Activated B cell treated with CpG ODN at 0.5 μM for 24 hours (primary cell): ENCODE measurements at regions not wholly inside any gene's neighbourhood (a gene's known extent, or its start where the extent isn't known, plus 50 kb on each side); places are given as distances from the start of the nearest gene placed in this dataset.

Experiments used
- ATAC-seq: fragments of 200-7000 bp; cut with Tn5 transposase; one replicate; pipeline ENCODE4 v1.10.0; 2021; ENCODE audit warnings: low read depth, mild to moderate bottlenecking, moderate library complexity
- CTCF ChIA-PET: fragments of 350-600 bp; sonication (Branson Sonifier 250); formaldehyde crosslinking; loops from one replicate; lab custom pipeline; 2021; ENCODE audit warnings: antibody characterized with exemption; lab: Charles Lee
- POLR2A ChIA-PET: fragments of 350-600 bp; sonication (Branson Sonifier 250); formaldehyde crosslinking; loops from one replicate; lab custom pipeline; 2021; ENCODE audit warnings: antibody characterized with exemption; lab: Charles Lee
- DNase-seq: peaks from one replicate; pipeline ENCODE4 v3.0.0; 2022
- H3K27ac Mint-ChIP-seq: one replicate; pipeline ENCODE4 v1.8.0; 2020; ENCODE audit warnings: mixed read lengths
- H3K27me3 Mint-ChIP-seq: one replicate; pipeline ENCODE4 v1.8.0; 2021; ENCODE audit warnings: mixed read lengths
- H3K36me3 Mint-ChIP-seq: one replicate; pipeline ENCODE4 v1.8.0; 2021; ENCODE audit warnings: low read depth, mixed read lengths
- H3K4me1 Mint-ChIP-seq: one replicate; pipeline ENCODE4 v1.8.0; 2021; ENCODE audit warnings: mixed read lengths
- H3K4me3 Mint-ChIP-seq: one replicate; pipeline ENCODE4 v1.8.0; 2020; ENCODE audit warnings: mild to moderate bottlenecking, mixed read lengths
- H3K9me3 Mint-ChIP-seq: one replicate; pipeline ENCODE4 v1.8.0; 2020; ENCODE audit warnings: mixed read lengths
- CTCF ChIP-seq: fragments of 200-600 bp; IDR thresholded peaks from one replicate; pipeline ENCODE4 v1.8.0; 2022; ENCODE audit warnings: antibody characterized with exemption, mild to moderate bottlenecking
- intact Hi-C: fragments of 100-400 bp; cut with micrococcal nuclease; formaldehyde crosslinking; loops from one replicate; pipeline ENCODE4 v1.15.1; 2024

GRCh38 chr4:121266982-121267381, 102.9 kb upstream of the TNIP3 start:
- ATAC-seq (no peak), DNase-seq (no peak)
- H3K36me3 Mint-ChIP-seq, result no peaks in the 10 kb centered on the region
- H3K27ac Mint-ChIP-seq, result no peak overlapping the region
- H3K4me3 Mint-ChIP-seq, result no peak overlapping the region
- TF ChIP-seq CTCF, result no peak
- POLR2A ChIA-PET, result no interaction called here
- CTCF ChIA-PET, result interaction anchor here (1.0 kb wide), 1 partner anchor 15 kb away, joined by 3 read pairs; no protein-coding TSS in a partner anchor
- H3K9me3 Mint-ChIP-seq, result no peaks in the 10 kb centered on the region
- intact Hi-C loops, result no loop called here
- H3K4me1 Mint-ChIP-seq, result no peaks in the 10 kb centered on the region
- H3K27me3 Mint-ChIP-seq, result no peaks in the 10 kb centered on the region

GRCh38 chr4:121256887-121257466, 92.9 kb upstream of the TNIP3 start:
- Mint-ChIP-seq H3K27ac (no peak overlapping the region), H3K27me3 (no peaks in the 10 kb centered on the region), H3K4me1 (no peaks in the 10 kb centered on the region), H3K36me3 (no peaks in the 10 kb centered on the region), H3K4me3 (no peak overlapping the region), H3K9me3 (no peaks in the 10 kb centered on the region)
- ATAC-seq (no peak), DNase-seq (no peak)
- ChIA-PET CTCF (interaction anchor here (1.5 kb wide), 1 partner anchor 64 kb away, joined by 5 read pairs; no protein-coding TSS in a partner anchor), POLR2A (no interaction called here)
- no peak for TF ChIP-seq CTCF
- intact Hi-C loops, result no loop called here

GRCh38 chr4:121255986-121256750, 92.0 kb upstream of the TNIP3 start:
- H3K4me3 Mint-ChIP-seq, result no peak overlapping the region
- DNase-seq (no peak), ATAC-seq (peak; percentile 56)
- ChIA-PET POLR2A (no interaction called here), CTCF (interaction anchor here (1.5 kb wide), 1 partner anchor 63 kb away, joined by 5 read pairs; no protein-coding TSS in a partner anchor)
- no peaks in the 10 kb centered on the region for H3K27me3 Mint-ChIP-seq
- H3K36me3 Mint-ChIP-seq, result no peaks in the 10 kb centered on the region
- intact Hi-C loops, result no loop called here
- H3K27ac Mint-ChIP-seq, result no peak overlapping the region
- H3K4me1 Mint-ChIP-seq, result no peaks in the 10 kb centered on the region
- H3K9me3 Mint-ChIP-seq, result no peaks in the 10 kb centered on the region
- TF ChIP-seq CTCF, result no peak

GRCh38 chr4:121253961-121254360, 89.8 kb upstream of the TNIP3 start:
- POLR2A ChIA-PET, result interaction anchor here (0.7 kb wide), 1 partner anchor 355 kb away, joined by 4 read pairs; no protein-coding TSS in a partner anchor
- no peaks in the 10 kb centered on the region for H3K4me1 Mint-ChIP-seq
- intact Hi-C loops, result loop anchor here (5.0 kb wide), 1 partner anchor 1942 kb away; no protein-coding TSS in a partner anchor
- no peak for DNase-seq
- CTCF ChIA-PET, result interaction anchor here (1.7 kb wide), 1 partner anchor 8 kb away, joined by 4 read pairs; no protein-coding TSS in a partner anchor
- TF ChIP-seq CTCF, result no peak
- no peaks in the 10 kb centered on the region for H3K36me3 Mint-ChIP-seq
- no peak for ATAC-seq
- H3K27me3 Mint-ChIP-seq, result no peaks in the 10 kb centered on the region
- no peaks in the 10 kb centered on the region for H3K9me3 Mint-ChIP-seq
- H3K27ac Mint-ChIP-seq, result no peak overlapping the region
- H3K4me3 Mint-ChIP-seq, result no peak overlapping the region

GRCh38 chr4:121252224-121252806, 88.2 kb upstream of the TNIP3 start:
- Mint-ChIP-seq H3K27ac (no peak overlapping the region), H3K9me3 (no peaks in the 10 kb centered on the region), H3K4me1 (no peaks in the 10 kb centered on the region), H3K36me3 (no peaks in the 10 kb centered on the region), H3K4me3 (no peak overlapping the region), H3K27me3 (no peaks in the 10 kb centered on the region)
- peak; percentile 24 for TF ChIP-seq CTCF
- intact Hi-C loops, result loop anchor here (1.0 to 5.0 kb wide), 4 partner anchors 60 to 1940 kb away; no protein-coding TSS in a partner anchor
- ChIA-PET POLR2A (no interaction called here), CTCF (interaction anchor here (0.9 to 5.8 kb wide), 5 partner anchors 8 to 1097 kb away, joined by 3 to 35 read pairs (median 4); no protein-coding TSS in a partner anchor)
- ATAC-seq (no peak), DNase-seq (no peak)
